ENCODE measurements at regions not wholly inside any gene's neighbourhood (a gene's known extent, or its start where the extent isn't known, plus 50 kb on each side); places are given as distances from the start of the nearest gene placed in this dataset.
"Not testable (repeated sequence)": the region's sequence is repeated elsewhere in the genome, so short reads cannot be mapped to it uniquely, and the experiment has no call there.

DNA sequence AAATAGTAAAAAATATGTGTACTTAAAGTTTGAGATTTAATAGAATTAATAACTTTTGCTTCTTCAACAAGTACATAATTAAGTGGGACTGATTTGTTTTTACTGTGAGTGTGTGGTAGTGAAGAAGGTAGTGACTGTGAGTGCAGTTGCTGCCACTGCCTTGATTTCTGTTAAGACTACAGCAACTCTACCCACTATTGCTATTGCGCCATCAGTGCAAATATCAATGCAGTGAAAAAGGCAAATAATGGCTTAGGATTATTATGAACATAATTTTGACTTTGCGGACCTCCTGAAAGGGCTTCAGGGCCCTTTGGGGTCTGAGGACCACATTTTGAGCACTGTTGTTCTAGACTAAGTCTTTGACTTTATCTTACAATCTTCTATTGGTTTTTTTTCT is 112.0 kb upstream of the PITX1 start:
- no peak overlapping the region for H3K4me3 ChIP-seq (ENCODE audit: low read depth, poor library complexity, severe bottlenecking)
- TF ChIP-seq, protein P1, sequence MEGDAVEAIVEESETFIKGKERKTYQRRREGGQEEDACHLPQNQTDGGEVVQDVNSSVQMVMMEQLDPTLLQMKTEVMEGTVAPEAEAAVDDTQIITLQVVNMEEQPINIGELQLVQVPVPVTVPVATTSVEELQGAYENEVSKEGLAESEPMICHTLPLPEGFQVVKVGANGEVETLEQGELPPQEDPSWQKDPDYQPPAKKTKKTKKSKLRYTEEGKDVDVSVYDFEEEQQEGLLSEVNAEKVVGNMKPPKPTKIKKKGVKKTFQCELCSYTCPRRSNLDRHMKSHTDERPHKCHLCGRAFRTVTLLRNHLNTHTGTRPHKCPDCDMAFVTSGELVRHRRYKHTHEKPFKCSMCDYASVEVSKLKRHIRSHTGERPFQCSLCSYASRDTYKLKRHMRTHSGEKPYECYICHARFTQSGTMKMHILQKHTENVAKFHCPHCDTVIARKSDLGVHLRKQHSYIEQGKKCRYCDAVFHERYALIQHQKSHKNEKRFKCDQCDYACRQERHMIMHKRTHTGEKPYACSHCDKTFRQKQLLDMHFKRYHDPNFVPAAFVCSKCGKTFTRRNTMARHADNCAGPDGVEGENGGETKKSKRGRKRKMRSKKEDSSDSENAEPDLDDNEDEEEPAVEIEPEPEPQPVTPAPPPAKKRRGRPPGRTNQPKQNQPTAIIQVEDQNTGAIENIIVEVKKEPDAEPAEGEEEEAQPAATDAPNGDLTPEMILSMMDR (IDR thresholded peaks at IDR 0.05), result no peak
- TF ChIP-seq POLR2A (IDR thresholded peaks at IDR 0.05), result no peak
- intact Hi-C loops (cut with DNase I; ENCODE audit: low total_unique reads), result no loop called here
- DNase-seq (ENCODE audit: low spot score in 2 of 2), result peak in 1 of 2 donors; percentile 2
- WGBS, 2 donors, result 96 to 99% methylated on average over 2 of the region's 2 CpGs

DNA sequence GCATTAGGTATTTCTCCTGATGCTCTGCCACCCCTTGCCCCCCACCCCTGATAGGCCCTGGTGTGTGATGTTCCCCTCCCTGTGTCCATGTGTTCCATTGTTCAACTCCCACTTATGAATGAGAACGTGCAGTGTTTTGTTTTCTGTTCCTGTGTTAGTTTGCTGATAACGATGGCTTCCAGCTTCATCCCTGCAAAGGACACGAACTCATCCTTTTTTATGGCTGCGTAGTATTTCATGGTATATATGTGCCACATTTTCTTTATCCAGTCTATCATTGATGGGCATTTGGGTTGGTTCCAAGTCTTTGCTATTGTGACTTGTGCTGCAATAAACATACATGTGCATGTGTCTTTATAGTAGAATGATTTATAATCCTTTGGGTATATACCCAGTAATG is 109.7 kb upstream of the PITX1 start:
- DNase-seq (ENCODE audit: low spot score in 2 of 2), result peak in 1 of 2 donors; percentile 57
- intact Hi-C loops (cut with DNase I; ENCODE audit: low total_unique reads); H3K4me3 ChIP-seq (ENCODE audit: low read depth, poor library complexity, severe bottlenecking): not testable (repeated sequence)
- 67 to 94% methylated on average over 4 of the region's 4 CpGs for WGBS, 2 donors

DNA sequence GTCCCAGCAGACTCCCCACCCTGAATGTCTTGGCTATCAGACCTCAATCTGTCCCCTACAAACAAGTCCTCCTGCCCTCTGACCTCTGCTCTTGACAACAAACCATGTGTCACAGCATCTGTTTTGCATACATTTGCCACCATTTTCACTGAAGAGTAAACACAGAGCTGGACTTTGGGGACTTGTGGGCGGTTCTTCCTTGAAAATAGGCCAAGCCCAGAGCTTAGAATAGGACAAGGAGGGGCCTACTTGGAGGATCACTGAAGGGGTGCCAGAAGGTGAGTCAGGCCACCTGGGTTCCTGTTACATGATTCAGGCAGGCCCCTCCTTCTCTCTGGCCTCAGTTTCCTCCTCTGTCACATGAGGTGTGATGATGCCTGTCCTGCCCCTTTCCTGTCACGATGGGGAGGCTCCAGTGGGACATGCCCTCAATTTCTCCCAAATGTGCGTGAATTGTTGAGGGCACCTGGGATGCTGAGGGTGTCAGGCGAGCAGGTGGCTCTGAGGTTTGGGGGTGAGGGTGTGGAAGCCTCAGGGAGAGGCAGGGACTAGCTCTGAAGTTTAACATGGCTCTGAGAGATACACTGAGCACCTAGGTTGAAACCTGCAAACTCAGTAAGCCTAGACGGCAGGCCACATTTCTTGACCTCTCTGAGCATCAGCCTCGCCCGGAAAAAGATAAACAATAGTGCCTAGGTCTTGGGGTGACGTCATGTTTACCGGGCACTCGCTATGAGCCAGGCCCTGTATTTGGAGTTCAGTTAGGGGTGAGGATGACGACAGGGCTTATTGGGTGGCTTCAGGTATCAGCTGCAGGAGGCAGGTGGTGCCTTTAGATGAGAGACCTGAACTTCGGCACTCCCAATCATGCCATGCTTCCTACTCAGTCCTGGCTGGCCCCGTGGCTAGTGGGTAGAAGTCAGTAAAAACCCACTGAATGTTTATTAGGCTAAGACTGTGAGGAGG is 107.6 kb upstream of the PITX1 start:
- intact Hi-C loops (cut with DNase I; ENCODE audit: low total_unique reads), result no loop called here
- 88 to 89% methylated on average over 13 of the region's 13 CpGs for WGBS, 2 donors
- no peak overlapping the region for H3K4me3 ChIP-seq (ENCODE audit: low read depth, poor library complexity, severe bottlenecking)
- TF ChIP-seq, protein P1 (IDR thresholded peaks at IDR 0.05), result no peak
- TF ChIP-seq POLR2A (IDR thresholded peaks at IDR 0.05), result no peak
- peak in 1 of 2 donors; percentile 72 for DNase-seq (ENCODE audit: low spot score in 2 of 2)

DNA sequence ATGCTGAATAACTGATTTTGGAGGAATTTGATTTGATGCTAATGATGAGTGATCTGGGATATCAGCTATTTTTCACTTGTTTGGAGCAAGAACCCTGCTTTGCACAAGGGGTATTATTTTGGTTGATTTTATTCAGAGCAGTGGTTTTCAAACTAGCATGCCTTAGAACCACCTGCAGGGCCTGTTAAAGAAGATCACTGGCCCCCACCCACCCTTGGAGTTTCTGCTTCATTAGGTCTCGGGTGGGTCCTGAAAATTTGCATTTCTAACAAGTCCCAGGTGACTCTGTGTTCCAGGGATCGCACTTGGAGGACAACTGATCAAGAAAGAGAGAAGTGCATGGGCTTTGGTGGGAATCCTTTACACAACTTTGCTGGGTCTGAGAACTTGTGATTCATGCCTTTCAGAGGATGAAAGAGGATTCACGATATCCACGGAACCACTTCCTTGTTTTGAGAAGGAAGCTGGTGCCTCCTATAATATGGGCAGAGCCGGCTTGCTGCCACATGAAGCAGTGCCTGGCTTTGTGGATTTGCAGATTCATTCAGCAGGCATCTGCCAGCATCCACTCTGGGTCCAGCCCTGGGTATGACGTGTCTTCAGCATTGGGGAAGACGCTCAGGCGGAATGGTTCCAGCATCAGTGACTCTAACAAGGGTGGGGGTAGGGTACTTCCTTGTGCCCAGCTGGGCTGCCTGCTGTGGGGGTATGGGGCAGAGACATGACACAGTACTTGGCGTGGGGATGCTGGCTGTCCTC is 106.6 kb upstream of the PITX1 start:
- TF ChIP-seq, protein P1 (IDR thresholded peaks at IDR 0.05), result no peak
- TF ChIP-seq POLR2A (IDR thresholded peaks at IDR 0.05), result no peak
- 60% methylated on average over 8 to 9 of the region's 9 CpGs for WGBS, 2 donors
- intact Hi-C loops (cut with DNase I; ENCODE audit: low total_unique reads), result no loop called here

DNA sequence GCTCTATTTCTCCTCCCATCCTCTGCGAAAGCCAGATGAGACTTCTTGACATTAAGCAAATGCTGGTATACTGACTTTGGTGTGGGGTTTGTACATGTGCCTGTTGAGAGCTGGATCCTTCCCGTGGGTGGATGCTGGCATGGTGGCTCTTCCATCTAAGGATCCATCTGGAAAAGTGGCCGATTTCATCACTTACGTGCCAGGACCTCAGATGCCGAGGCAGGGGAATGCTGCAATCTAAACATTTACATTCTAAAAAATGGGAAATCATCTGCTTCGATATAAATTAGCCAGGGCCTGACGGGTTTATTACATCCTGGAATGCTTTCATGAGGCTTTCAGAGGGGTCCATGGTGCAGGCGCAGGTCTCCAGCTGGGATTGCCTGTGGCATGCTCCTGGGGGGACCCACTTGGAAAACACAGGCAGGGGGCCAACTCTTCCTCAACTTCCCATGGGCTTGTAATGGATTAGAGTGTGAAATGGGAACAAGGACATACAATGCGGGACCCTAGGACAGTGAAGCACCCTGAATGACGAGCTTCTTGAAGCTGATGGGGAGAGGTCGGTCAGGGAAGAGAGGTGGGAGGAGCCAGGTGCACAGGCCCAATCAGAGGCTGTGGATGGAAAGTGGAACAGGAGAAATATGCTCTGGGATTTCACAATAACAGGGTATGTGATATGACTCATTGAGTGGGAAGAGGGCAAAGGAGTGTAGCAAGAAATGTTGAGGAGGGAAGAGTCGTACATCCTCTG is 105.5 kb upstream of the PITX1 start:
- intact Hi-C loops (cut with DNase I; ENCODE audit: low total_unique reads), result no loop called here
- 64 to 70% methylated on average over 12 of the region's 12 CpGs for WGBS, 2 donors
- DNase-seq (ENCODE audit: low spot score in 2 of 2), result peak in 1 of 2 donors; percentile 80
- TF ChIP-seq, protein P1 (IDR thresholded peaks at IDR 0.05), result no peak
- TF ChIP-seq POLR2A (IDR thresholded peaks at IDR 0.05), result no peak
- no peak overlapping the region for H3K4me3 ChIP-seq (ENCODE audit: low read depth, poor library complexity, severe bottlenecking)

More for the DNA sequence above, 106.6 kb upstream of the PITX1 start:
- DNase-seq (ENCODE audit: low spot score in 2 of 2), result peak; percentile 38 to 82
- H3K4me3 ChIP-seq (ENCODE audit: low read depth, poor library complexity, severe bottlenecking), result no peak overlapping the region

Measured in lower leg skin (tissue), 4 donors.